Upper lobe of right lung (tissue), 1 donor: ENCODE measurements at regions not wholly inside any gene's neighbourhood (a gene's known extent, or its start where the extent isn't known, plus 50 kb on each side); places are given as distances from the start of the nearest gene placed in this dataset.

Source experiments
- ATAC-seq: fragments of 200-7000 bp; cut with Tn5 transposase; one replicate; pipeline ENCODE4 v1.9.1; 2020; ENCODE audit warnings: mild to moderate bottlenecking, moderate library complexity
- DNase-seq: peaks from one replicate; pipeline ENCODE4 v3.0.0-alpha.2; 2020
- H3K27ac ChIP-seq: fragments of 200-600 bp; one replicate; pipeline ENCODE4 v1.8.0; 2022
- H3K27me3 ChIP-seq: fragments of 200-600 bp; one replicate; pipeline ENCODE4 v1.8.0; 2022; ENCODE audit warnings: mild to moderate bottlenecking
- H3K36me3 ChIP-seq: fragments of 200-600 bp; one replicate; pipeline ENCODE4 v1.8.0; 2022
- H3K4me1 ChIP-seq: fragments of 200-600 bp; one replicate; pipeline ENCODE4 v1.8.0; 2022
- H3K4me3 ChIP-seq: fragments of 200-600 bp; one replicate; pipeline ENCODE4 v1.8.0; 2022; ENCODE audit warnings: mild to moderate bottlenecking
- H3K9me3 ChIP-seq: fragments of 200-600 bp; one replicate; pipeline ENCODE4 v1.8.0; 2022
- CTCF ChIP-seq: fragments of 200-600 bp; IDR thresholded peaks from one replicate; pipeline ENCODE4 v1.8.0; 2022; ENCODE audit warnings: antibody characterized with exemption
- intact Hi-C: fragments of 100-400 bp; cut with DNase I; formaldehyde crosslinking; loops from one replicate; pipeline ENCODE4 v1.11.0; 2022
- donor health status: DM: no; HTN: yes; CAD: no; lungs with severe emphysema.

GRCh38 chr13:86689911-86690310 is 890.7 kb upstream of the SLITRK6 start:
- no peak overlapping the region for H3K4me3 ChIP-seq
- TF ChIP-seq CTCF, result no peak

GRCh38 chr13:86692291-86692690 is 893.1 kb upstream of the SLITRK6 start:
- H3K36me3 ChIP-seq, result no peaks in the 10 kb centered on the region
- no peaks in the 10 kb centered on the region for H3K4me1 ChIP-seq
- no peaks in the 10 kb centered on the region for H3K27me3 ChIP-seq
- H3K9me3 ChIP-seq, result no peaks in the 10 kb centered on the region
- H3K27ac ChIP-seq, result no peak overlapping the region
- TF ChIP-seq CTCF, result no peak
- no peak overlapping the region for H3K4me3 ChIP-seq
- DNase-seq (no peak), ATAC-seq (no peak)
- intact Hi-C loops, result no loop called here

More at GRCh38 chr13:86689911-86690310, 890.7 kb upstream of the SLITRK6 start:
- Histone ChIP-seq H3K27ac (no peak overlapping the region), H3K4me1 (no peaks in the 10 kb centered on the region), H3K36me3 (no peaks in the 10 kb centered on the region), H3K27me3 (no peaks in the 10 kb centered on the region), H3K9me3 (no peaks in the 10 kb centered on the region)
- DNase-seq, result no peak
- ATAC-seq, result no peak
- intact Hi-C loops, result no loop called here

- Histone ChIP-seq H3K27me3 (no peaks in the 10 kb centered on the region), H3K4me1 (no peaks in the 10 kb centered on the region), H3K36me3 (no peaks in the 10 kb centered on the region), H3K27ac (no peak overlapping the region), H3K4me3 (no peak overlapping the region), H3K9me3 (no peaks in the 10 kb centered on the region)
- intact Hi-C loops, result no loop called here
- TF ChIP-seq CTCF, result no peak
- no peak for DNase-seq
- no peak for ATAC-seq
These were observed 910.8 kb upstream of the SLITRK6 start for GRCh38 chr13:86710013-86710412.

GRCh38 chr13:86710896-86711295 is 911.7 kb upstream of the SLITRK6 start:
- no peak for TF ChIP-seq CTCF
- Histone ChIP-seq H3K4me1 (no peaks in the 10 kb centered on the region), H3K27me3 (no peaks in the 10 kb centered on the region), H3K9me3 (no peaks in the 10 kb centered on the region), H3K27ac (no peak overlapping the region), H3K4me3 (no peak overlapping the region), H3K36me3 (no peaks in the 10 kb centered on the region)
- no peak for ATAC-seq
- no peak for DNase-seq
- intact Hi-C loops, result no loop called here

GRCh38 chr13:86714495-86714894 is 915.3 kb upstream of the SLITRK6 start:
- Histone ChIP-seq H3K4me3 (no peak overlapping the region), H3K27me3 (no peaks in the 10 kb centered on the region), H3K36me3 (no peaks in the 10 kb centered on the region), H3K9me3 (no peaks in the 10 kb centered on the region), H3K4me1 (no peaks in the 10 kb centered on the region), H3K27ac (no peak overlapping the region)
- ATAC-seq (no peak), DNase-seq (no peak)
- intact Hi-C loops, result no loop called here
- TF ChIP-seq CTCF, result no peak

GRCh38 chr13:86725105-86725504 is 925.9 kb upstream of the SLITRK6 start:
- Histone ChIP-seq H3K36me3 (no peaks in the 10 kb centered on the region), H3K27ac (no peak overlapping the region), H3K4me3 (no peak overlapping the region), H3K4me1 (no peaks in the 10 kb centered on the region), H3K27me3 (no peaks in the 10 kb centered on the region), H3K9me3 (no peaks in the 10 kb centered on the region)
- ATAC-seq (no peak), DNase-seq (no peak)
- TF ChIP-seq CTCF, result no peak
- intact Hi-C loops, result no loop called here
